ENCODE measurements at regions not wholly inside any gene's neighbourhood (a gene's known extent, or its start where the extent isn't known, plus 50 kb on each side); places are given as distances from the start of the nearest gene placed in this dataset.

DNA sequence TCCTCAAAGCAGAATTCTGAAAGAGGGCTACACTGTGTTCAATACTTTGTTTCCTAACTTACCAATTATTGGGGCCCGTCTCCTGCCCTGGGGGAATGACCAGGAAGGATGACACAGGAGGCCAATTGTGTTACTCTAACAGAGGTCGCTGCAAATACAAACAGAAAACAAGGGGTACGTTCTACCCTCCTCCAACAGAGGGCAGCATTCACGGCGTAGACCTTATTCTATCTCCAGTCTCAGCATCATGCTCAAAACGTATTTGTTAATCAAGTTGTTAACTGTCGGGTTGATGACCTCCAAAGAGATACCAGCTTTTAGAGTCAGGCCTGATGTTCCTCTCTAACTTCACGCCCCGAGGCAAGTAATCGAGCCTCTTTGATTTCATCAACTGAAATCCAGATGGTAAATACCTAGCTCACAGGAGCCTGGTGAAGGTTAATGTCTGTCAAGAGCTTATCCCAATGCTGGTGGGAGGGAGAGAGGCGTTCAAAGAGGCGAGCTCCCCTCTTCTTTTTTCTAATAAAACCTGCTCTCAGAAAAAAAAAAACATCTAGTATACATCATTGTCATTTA, 181.0 kb upstream of the KCNIP4 start:
- no peak for DNase-seq (ENCODE audit: low spot score)
- TF ChIP-seq, protein P1, sequence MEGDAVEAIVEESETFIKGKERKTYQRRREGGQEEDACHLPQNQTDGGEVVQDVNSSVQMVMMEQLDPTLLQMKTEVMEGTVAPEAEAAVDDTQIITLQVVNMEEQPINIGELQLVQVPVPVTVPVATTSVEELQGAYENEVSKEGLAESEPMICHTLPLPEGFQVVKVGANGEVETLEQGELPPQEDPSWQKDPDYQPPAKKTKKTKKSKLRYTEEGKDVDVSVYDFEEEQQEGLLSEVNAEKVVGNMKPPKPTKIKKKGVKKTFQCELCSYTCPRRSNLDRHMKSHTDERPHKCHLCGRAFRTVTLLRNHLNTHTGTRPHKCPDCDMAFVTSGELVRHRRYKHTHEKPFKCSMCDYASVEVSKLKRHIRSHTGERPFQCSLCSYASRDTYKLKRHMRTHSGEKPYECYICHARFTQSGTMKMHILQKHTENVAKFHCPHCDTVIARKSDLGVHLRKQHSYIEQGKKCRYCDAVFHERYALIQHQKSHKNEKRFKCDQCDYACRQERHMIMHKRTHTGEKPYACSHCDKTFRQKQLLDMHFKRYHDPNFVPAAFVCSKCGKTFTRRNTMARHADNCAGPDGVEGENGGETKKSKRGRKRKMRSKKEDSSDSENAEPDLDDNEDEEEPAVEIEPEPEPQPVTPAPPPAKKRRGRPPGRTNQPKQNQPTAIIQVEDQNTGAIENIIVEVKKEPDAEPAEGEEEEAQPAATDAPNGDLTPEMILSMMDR (IDR thresholded peaks at IDR 0.05; ENCODE audit: borderline replicate concordance, control extremely low read depth, extremely low read depth, insufficient read depth, missing control alignments): no peak
- in situ Hi-C loops (cut with MboI; ENCODE audit: low sequenced_read_pairs, unreplicated experiment): no loop called here

DNA sequence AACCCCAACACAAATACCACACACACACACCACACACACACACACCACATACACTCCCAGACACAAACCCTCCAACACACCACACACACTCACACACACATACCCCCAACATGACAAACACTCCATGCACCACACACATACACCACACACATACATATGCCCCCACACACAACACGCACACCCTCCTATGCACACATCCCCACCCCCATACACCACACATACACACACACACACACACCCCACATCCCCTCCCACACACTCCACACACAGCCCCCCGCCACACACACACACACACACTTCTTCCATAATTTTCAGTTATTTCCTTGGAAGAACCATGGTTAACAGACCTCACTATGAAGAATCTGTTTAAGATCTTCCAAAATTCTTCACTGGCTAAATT, 173.5 kb upstream of the KCNIP4 start:
- in situ Hi-C loops (cut with MboI; ENCODE audit: low sequenced_read_pairs, unreplicated experiment): no loop called here
- DNase-seq (ENCODE audit: low spot score): no peak
- TF ChIP-seq, protein P1 (IDR thresholded peaks at IDR 0.05; ENCODE audit: borderline replicate concordance, control extremely low read depth, extremely low read depth, insufficient read depth, missing control alignments): no peak

DNA sequence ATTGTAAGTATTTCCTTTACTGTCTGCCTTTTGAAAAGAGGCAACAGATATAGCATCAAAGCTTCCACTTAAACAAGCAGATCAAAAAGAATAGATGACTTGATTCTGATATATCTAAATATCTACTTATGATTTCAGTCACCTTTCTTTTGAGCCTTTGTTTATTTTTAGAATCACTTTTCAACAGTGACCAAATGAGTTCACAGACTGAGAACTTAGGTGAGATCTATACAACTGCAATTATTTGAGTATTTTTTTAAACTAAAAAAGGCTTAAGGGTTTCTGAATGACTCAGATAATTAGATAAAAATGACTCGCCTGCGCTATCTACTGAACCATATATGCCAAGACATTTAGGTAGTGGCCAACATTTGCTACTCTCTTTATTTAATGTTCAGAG, 166.7 kb upstream of the KCNIP4 start:
- in situ Hi-C loops (cut with MboI; ENCODE audit: low sequenced_read_pairs, unreplicated experiment): no loop called here
- DNase-seq (ENCODE audit: low spot score): no peak
- TF ChIP-seq, protein P1 (IDR thresholded peaks at IDR 0.05; ENCODE audit: borderline replicate concordance, control extremely low read depth, extremely low read depth, insufficient read depth, missing control alignments): no peak

DNA sequence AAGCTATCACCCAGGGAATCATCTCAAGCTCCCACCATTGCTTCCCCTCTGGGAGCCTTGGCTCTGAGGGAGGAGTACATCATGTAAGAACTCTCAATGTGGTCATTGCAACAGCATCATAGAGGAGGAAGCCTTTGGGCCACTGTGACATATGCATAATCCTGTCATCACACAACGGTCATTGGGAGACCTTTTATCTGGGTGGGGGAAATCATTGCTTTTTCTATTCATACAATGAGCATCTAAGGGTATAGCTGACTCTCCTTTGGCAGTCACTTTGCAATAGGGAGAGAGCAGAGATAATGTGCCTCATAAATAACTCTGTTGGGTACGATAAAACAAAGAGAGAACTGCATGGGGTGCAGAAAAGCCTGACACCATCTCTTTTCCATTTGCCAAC, 155.2 kb upstream of the KCNIP4 start:
- in situ Hi-C loops (cut with MboI; ENCODE audit: low sequenced_read_pairs, unreplicated experiment): no loop called here
- no peak for DNase-seq (ENCODE audit: low spot score)
- TF ChIP-seq, protein P1 (IDR thresholded peaks at IDR 0.05; ENCODE audit: borderline replicate concordance, control extremely low read depth, extremely low read depth, insufficient read depth, missing control alignments): no peak

DNA sequence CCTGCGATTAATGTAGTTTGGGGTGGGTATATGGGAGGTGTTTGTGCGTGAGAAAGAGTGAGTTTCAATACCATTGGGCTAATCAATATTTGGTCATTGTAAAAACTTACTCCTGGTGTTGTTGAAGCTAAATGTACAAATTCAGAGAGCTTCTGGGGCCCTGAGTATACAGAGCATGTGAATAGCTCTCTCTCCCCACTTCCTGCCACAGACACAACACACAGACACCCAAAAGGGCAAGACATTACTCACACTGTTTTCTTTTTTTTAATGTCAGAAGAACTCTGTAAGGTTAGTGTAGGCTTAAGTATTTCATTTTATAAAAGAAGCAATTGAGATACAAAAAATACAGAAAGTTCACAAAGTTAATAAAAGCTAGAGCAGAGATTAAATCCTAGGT, 151.3 kb upstream of the KCNIP4 start:
- TF ChIP-seq, protein P1 (IDR thresholded peaks at IDR 0.05; ENCODE audit: borderline replicate concordance, control extremely low read depth, extremely low read depth, insufficient read depth, missing control alignments): no peak
- no peak for DNase-seq (ENCODE audit: low spot score)
- in situ Hi-C loops (cut with MboI; ENCODE audit: low sequenced_read_pairs, unreplicated experiment): no loop called here

DNA sequence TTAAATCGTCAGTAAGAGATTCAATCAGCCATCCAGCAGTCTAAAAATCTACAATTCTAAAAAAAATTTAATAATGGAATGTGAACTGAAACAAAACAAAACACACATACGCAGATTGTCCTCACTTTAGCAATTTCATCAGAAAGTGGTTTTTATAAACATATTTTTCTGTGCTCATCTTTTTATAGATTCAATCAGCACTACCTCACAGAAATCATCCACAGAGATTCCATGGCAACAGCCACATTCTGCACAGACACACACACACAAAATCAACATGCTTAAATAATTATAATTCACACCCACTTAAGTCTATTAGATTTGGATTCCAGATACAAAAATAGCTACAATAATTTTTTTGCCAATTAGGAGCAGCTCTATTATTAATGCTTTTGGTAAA, 149.0 kb upstream of the KCNIP4 start:
- in situ Hi-C loops (cut with MboI; ENCODE audit: low sequenced_read_pairs, unreplicated experiment): no loop called here
- TF ChIP-seq, protein P1 (IDR thresholded peaks at IDR 0.05; ENCODE audit: borderline replicate concordance, control extremely low read depth, extremely low read depth, insufficient read depth, missing control alignments): no peak
- no peak for DNase-seq (ENCODE audit: low spot score)
